ENCODE measurements at regions not wholly inside any gene's neighbourhood (a gene's known extent, or its start where the extent isn't known, plus 50 kb on each side); places are given as distances from the start of the nearest gene placed in this dataset.

DNA sequence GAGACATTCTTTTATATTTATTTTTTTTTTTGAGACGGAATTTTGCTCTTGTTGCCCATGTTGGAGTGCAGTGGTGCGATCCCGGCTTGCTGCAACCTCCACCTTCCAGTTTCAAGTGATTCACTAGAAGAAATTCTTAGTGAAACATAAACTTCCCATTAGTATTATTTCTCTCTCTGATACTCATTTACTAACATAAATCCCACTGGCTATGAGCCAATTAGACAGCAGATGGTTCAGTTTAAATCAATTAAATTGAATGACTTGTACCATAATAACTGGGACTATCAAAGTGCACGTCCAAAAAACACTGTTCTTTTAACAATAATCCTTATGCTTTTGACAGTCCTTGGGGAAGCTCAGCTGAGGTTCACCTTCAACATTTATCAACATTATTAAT is 111.2 kb upstream of the PTCHD4 start:
- no peak overlapping the region for H3K4me2 ChIP-seq (ENCODE audit: insufficient read depth, insufficient read length, low read length)
- no peak overlapping the region for H2BK12ac ChIP-seq (ENCODE audit: insufficient read length, low read depth, low read length)
- DNase-seq = no peak
- H3K36me3 Mint-ChIP-seq (ENCODE audit: insufficient read depth in 1 of 3, low read depth in 3 of 3) = peaks cover 0 to 3% (median 0%) of the 10 kb centered on the region in 3 experiments; a peak in 2 of 7 replicates
- no CpG with 5 or more reads among the region's 4 CpGs for WGBS (ENCODE audit: extremely low coverage, insufficient read length, low lambda C conversion rate)
- H3K23me2 ChIP-seq (ENCODE audit: insufficient read length, low read depth, low read length, poor library complexity, severe bottlenecking) = no peaks in the 10 kb centered on the region
- H2AFZ ChIP-seq (ENCODE audit: low read length) = no peak overlapping the region
- no peak overlapping the region for H2BK5ac ChIP-seq (ENCODE audit: insufficient read length, low read length)
- H3T11ph ChIP-seq (ENCODE audit: low read length) = no peak overlapping the region
- TF ChIP-seq, protein P1, sequence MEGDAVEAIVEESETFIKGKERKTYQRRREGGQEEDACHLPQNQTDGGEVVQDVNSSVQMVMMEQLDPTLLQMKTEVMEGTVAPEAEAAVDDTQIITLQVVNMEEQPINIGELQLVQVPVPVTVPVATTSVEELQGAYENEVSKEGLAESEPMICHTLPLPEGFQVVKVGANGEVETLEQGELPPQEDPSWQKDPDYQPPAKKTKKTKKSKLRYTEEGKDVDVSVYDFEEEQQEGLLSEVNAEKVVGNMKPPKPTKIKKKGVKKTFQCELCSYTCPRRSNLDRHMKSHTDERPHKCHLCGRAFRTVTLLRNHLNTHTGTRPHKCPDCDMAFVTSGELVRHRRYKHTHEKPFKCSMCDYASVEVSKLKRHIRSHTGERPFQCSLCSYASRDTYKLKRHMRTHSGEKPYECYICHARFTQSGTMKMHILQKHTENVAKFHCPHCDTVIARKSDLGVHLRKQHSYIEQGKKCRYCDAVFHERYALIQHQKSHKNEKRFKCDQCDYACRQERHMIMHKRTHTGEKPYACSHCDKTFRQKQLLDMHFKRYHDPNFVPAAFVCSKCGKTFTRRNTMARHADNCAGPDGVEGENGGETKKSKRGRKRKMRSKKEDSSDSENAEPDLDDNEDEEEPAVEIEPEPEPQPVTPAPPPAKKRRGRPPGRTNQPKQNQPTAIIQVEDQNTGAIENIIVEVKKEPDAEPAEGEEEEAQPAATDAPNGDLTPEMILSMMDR (conservative IDR thresholded peaks at IDR 0.05) = no peak
- H4K20me1 ChIP-seq (ENCODE audit: control insufficient read depth, insufficient read depth, insufficient read length) = no peaks in the 10 kb centered on the region
- H3K79me2 ChIP-seq (ENCODE audit: insufficient read depth, low read length) = no peaks in the 10 kb centered on the region
- H3K27ac ChIP-seq (ENCODE audit: insufficient read length, low read depth, low read length) = no peak overlapping the region
- H3K27me3 Mint-ChIP-seq (ENCODE audit: low read depth) = no peaks in the 10 kb centered on the region
- H2AK5ac ChIP-seq (ENCODE audit: insufficient read length, low read length) = no peak overlapping the region
- no peak overlapping the region for H3K18ac ChIP-seq (ENCODE audit: insufficient read length, low read depth, low read length)
- H2BK20ac ChIP-seq (ENCODE audit: low read depth, low read length, poor library complexity, severe bottlenecking) = no peak overlapping the region
- H3K79me1 ChIP-seq (ENCODE audit: insufficient read depth, low read depth, low read length, poor library complexity, severe bottlenecking) = no peaks in the 10 kb centered on the region
- no peaks in the 10 kb centered on the region for H3K27me3 ChIP-seq (ENCODE audit: insufficient read depth, low read length)
- no peak overlapping the region for H2BK120ac ChIP-seq (ENCODE audit: low read depth, low read length, poor library complexity, severe bottlenecking)
- H3K27ac Mint-ChIP-seq = no peak overlapping the region
- peaks cover 3% of the 10 kb centered on the region; the same call in 1 of the 2 replicates for H3K4me1 ChIP-seq (ENCODE audit: insufficient read depth, low read length)
- H3K9me3 ChIP-seq (ENCODE audit: control insufficient read depth, low read depth, low read length) = no peaks in the 10 kb centered on the region
- peaks cover 0 to 2% of the 10 kb centered on the region in 2 experiments; a peak in 1 of 5 replicates for H3K9me3 Mint-ChIP-seq
- H3K4me1 Mint-ChIP-seq = peaks cover 41 to 42% of the 10 kb centered on the region in 2 experiments
- no peak overlapping the region for H3K56ac ChIP-seq (ENCODE audit: insufficient read length, low read depth, low read length)
- no peak overlapping the region for H3K9ac ChIP-seq (ENCODE audit: extremely low read depth, insufficient read length, low read length)
- H4K8ac ChIP-seq (replicated peaks; ENCODE audit: insufficient read length, low read depth, low read length) = no peak overlapping the region
- H2BK15ac ChIP-seq (ENCODE audit: low read depth, low read length) = no peak overlapping the region
- no peak overlapping the region for H3K14ac ChIP-seq (ENCODE audit: insufficient read depth, low read length)
- no peak overlapping the region for H3K4me3 Mint-ChIP-seq
- H3K23ac ChIP-seq (ENCODE audit: insufficient read length, low read depth, low read length) = no peak overlapping the region
- no peak overlapping the region for H4K91ac ChIP-seq (ENCODE audit: insufficient read length, low read depth, low read length)
- H4K5ac ChIP-seq (ENCODE audit: insufficient read length, low read depth, low read length) = no peak overlapping the region
- no peak overlapping the region for H3K4ac ChIP-seq (ENCODE audit: low read depth, low read length)

Measured in H9 (cell line).